Mesendoderm (in vitro differentiated cells): ENCODE measurements at regions not wholly inside any gene's neighbourhood (a gene's known extent, or its start where the extent isn't known, plus 50 kb on each side); places are given as distances from the start of the nearest gene placed in this dataset.

ENCODE experiments used
- DNase-seq: peaks from one replicate; pipeline ENCODE4 v3.0.0; 2013
- H2AK5ac ChIP-seq: 2 replicates; pipeline ENCODE4 v1.6.1; 2013; ENCODE audit warnings: low read length, inconsistent platforms
- H2BK120ac ChIP-seq: 2 replicates; pipeline ENCODE4 v1.6.1; 2013; ENCODE audit warnings: low read depth, mild to moderate bottlenecking, low read length, moderate library complexity, mixed read lengths
- H2BK15ac ChIP-seq: replicated peaks from 2 replicates; pipeline ENCODE4 v1.6.1; 2013; ENCODE audit warnings: low read depth, mild to moderate bottlenecking, moderate library complexity
- H2BK5ac ChIP-seq: 2 replicates; pipeline ENCODE4 v1.6.1; 2013; ENCODE audit warnings: low read length, inconsistent platforms
- H3K18ac ChIP-seq: 2 replicates; pipeline ENCODE4 v1.6.1; 2013; ENCODE audit warnings: mild to moderate bottlenecking, low read length, mixed read lengths
- H3K23ac ChIP-seq: one replicate; pipeline ENCODE4 v1.6.1; 2013; ENCODE audit warnings: low read length
- H3K27ac ChIP-seq: 2 replicates; pipeline ENCODE4 v1.5.1; 2013; ENCODE audit warnings: low read depth, mild to moderate bottlenecking, inconsistent platforms, low read length, moderate library complexity
- H3K27me3 ChIP-seq: 2 replicates; pipeline ENCODE4 v1.6.1; 2013; ENCODE audit warnings: low read length, control low read depth, mild to moderate bottlenecking, inconsistent platforms; ENCODE audit not compliant: insufficient read depth, poor library complexity
- H3K36me3 ChIP-seq: 2 replicates; pipeline ENCODE4 v1.6.1; 2013; ENCODE audit warnings: low read length, inconsistent platforms; ENCODE audit not compliant: control insufficient read depth, insufficient read depth
- H3K4ac ChIP-seq: one replicate; pipeline ENCODE4 v1.6.1; 2013; ENCODE audit warnings: low read depth, mild to moderate bottlenecking, low read length, moderate library complexity
- H3K4me1 ChIP-seq: 2 replicates; pipeline ENCODE4 v1.6.1; 2013; ENCODE audit warnings: low read depth, low read length, inconsistent platforms; ENCODE audit not compliant: control insufficient read depth
- H3K4me2 ChIP-seq: 2 replicates; pipeline ENCODE4 v1.6.1; 2013; ENCODE audit warnings: low read length
- H3K4me3 ChIP-seq: 2 replicates; pipeline ENCODE4 v1.5.1; 2013; ENCODE audit warnings: mild to moderate bottlenecking, low read length
- H3K56ac ChIP-seq: one replicate; pipeline ENCODE4 v1.6.1; 2013; ENCODE audit warnings: low read length
- H3K79me1 ChIP-seq: 2 replicates; pipeline ENCODE4 v1.6.1; 2013; ENCODE audit warnings: low read length, inconsistent platforms
- H3K79me2 ChIP-seq: 2 replicates; pipeline ENCODE4 v1.6.1; 2013; ENCODE audit warnings: mild to moderate bottlenecking, low read length; ENCODE audit not compliant: control insufficient read depth, insufficient read depth
- H3K9ac ChIP-seq: 2 replicates; pipeline ENCODE4 v1.6.1; 2013; ENCODE audit warnings: low read length, inconsistent platforms
- H4K5ac ChIP-seq: one replicate; pipeline ENCODE4 v1.6.1; 2013; ENCODE audit warnings: low read length
- H4K8ac ChIP-seq: one replicate; pipeline ENCODE4 v1.6.1; 2013; ENCODE audit warnings: low read depth, mild to moderate bottlenecking, control low read depth, low read length, moderate library complexity
- WGBS: extraction: QIAGEN DNeasy Blood & Tissue Kit; methylation state at CpG from one replicate; pipeline ENCODE4 v1.1.7; 2013; ENCODE audit warnings: low lambda C conversion rate, missing lambda C conversion rate; ENCODE audit not compliant: insufficient coverage; ENCODE audit errors: extremely low coverage; 5-methylcytosine and 5-hydroxymethylcytosine counted together

GRCh38 chr6:68080074-68080473 is 555.0 kb upstream of the ADGRB3 start:
- no peaks in the 10 kb centered on the region for H3K4me1 ChIP-seq

GRCh38 chr6:68077661-68078060 is 557.4 kb upstream of the ADGRB3 start:
- H3K79me2 ChIP-seq: no peaks in the 10 kb centered on the region
- no peak overlapping the region for H2BK15ac ChIP-seq
- no peak overlapping the region for H3K18ac ChIP-seq
- H3K27ac ChIP-seq: no peak overlapping the region
- no peak for DNase-seq
- H2AK5ac ChIP-seq: no peak overlapping the region
- no peak overlapping the region for H4K5ac ChIP-seq
- no peak overlapping the region for H3K56ac ChIP-seq
- H3K4me2 ChIP-seq: no peak overlapping the region
- H3K4ac ChIP-seq: no peak overlapping the region
- no peak overlapping the region for H2BK120ac ChIP-seq
- H3K27me3 ChIP-seq: no peaks in the 10 kb centered on the region
- no peaks in the 10 kb centered on the region for H3K4me1 ChIP-seq
- H3K9ac ChIP-seq: no peak overlapping the region
- no peaks in the 10 kb centered on the region for H3K79me1 ChIP-seq
- no peak overlapping the region for H2BK5ac ChIP-seq
- no peak overlapping the region for H3K4me3 ChIP-seq
- H4K8ac ChIP-seq: no peak overlapping the region
- H3K23ac ChIP-seq: no peak overlapping the region
- no CpG with 5 or more reads among the region's 5 CpGs for WGBS
- no peaks in the 10 kb centered on the region for H3K36me3 ChIP-seq

More at GRCh38 chr6:68080074-68080473, 555.0 kb upstream of the ADGRB3 start:
- no peak overlapping the region for H2BK120ac ChIP-seq
- no peaks in the 10 kb centered on the region for H3K79me1 ChIP-seq
- H3K27ac ChIP-seq: no peak overlapping the region
- H4K5ac ChIP-seq: no peak overlapping the region
- 100% methylated on average over 1 of the region's 3 CpGs for WGBS
- H3K4ac ChIP-seq: no peak overlapping the region
- no peak overlapping the region for H3K9ac ChIP-seq
- H3K23ac ChIP-seq: no peak overlapping the region
- H3K36me3 ChIP-seq: no peaks in the 10 kb centered on the region
- H3K79me2 ChIP-seq: no peaks in the 10 kb centered on the region
- H3K56ac ChIP-seq: no peak overlapping the region
- no peak overlapping the region for H4K8ac ChIP-seq
- H3K4me3 ChIP-seq: no peak overlapping the region
- DNase-seq: no peak
- no peak overlapping the region for H3K18ac ChIP-seq
- H3K27me3 ChIP-seq: no peaks in the 10 kb centered on the region
- H2BK15ac ChIP-seq: no peak overlapping the region
- no peak overlapping the region for H2AK5ac ChIP-seq
- no peak overlapping the region for H3K4me2 ChIP-seq
- H2BK5ac ChIP-seq: no peak overlapping the region

GRCh38 chr6:68071740-68072139 is 563.3 kb upstream of the ADGRB3 start:
- no peaks in the 10 kb centered on the region for H3K36me3 ChIP-seq
- DNase-seq: no peak
- H2BK5ac ChIP-seq: no peak overlapping the region
- H3K18ac ChIP-seq: peak overlapping the region; percentile 68
- no peak overlapping the region for H3K9ac ChIP-seq
- H3K27me3 ChIP-seq: no peaks in the 10 kb centered on the region
- no peak overlapping the region for H3K4me3 ChIP-seq
- H4K8ac ChIP-seq: no peak overlapping the region
- H2BK15ac ChIP-seq: no peak overlapping the region
- H3K27ac ChIP-seq: no peak overlapping the region
- H3K79me1 ChIP-seq: no peaks in the 10 kb centered on the region
- no peak overlapping the region for H2BK120ac ChIP-seq
- no peak overlapping the region for H2AK5ac ChIP-seq
- H3K79me2 ChIP-seq: no peaks in the 10 kb centered on the region
- no peaks in the 10 kb centered on the region for H3K4me1 ChIP-seq
- H3K56ac ChIP-seq: no peak overlapping the region
- H4K5ac ChIP-seq: no peak overlapping the region
- H3K4me2 ChIP-seq: no peak overlapping the region
- H3K4ac ChIP-seq: no peak overlapping the region
- H3K23ac ChIP-seq: no peak overlapping the region

- no peak overlapping the region for H2AK5ac ChIP-seq
- no peak overlapping the region for H2BK120ac ChIP-seq
- DNase-seq: peak; percentile 98
- H3K4ac ChIP-seq: no peak overlapping the region
- peak overlapping the region; percentile 53 for H3K27ac ChIP-seq
- H3K79me2 ChIP-seq: no peaks in the 10 kb centered on the region
- WGBS: no CpG with 5 or more reads among the region's 5 CpGs
- no peak overlapping the region for H3K4me3 ChIP-seq
- no peak overlapping the region for H3K9ac ChIP-seq
- peak overlapping the region; percentile 76 for H3K18ac ChIP-seq
- no peaks in the 10 kb centered on the region for H3K36me3 ChIP-seq
- no peak overlapping the region for H2BK15ac ChIP-seq
- no peaks in the 10 kb centered on the region for H3K79me1 ChIP-seq
- H3K4me2 ChIP-seq: no peak overlapping the region
- H2BK5ac ChIP-seq: peak overlapping the region; percentile 98
- no peaks in the 10 kb centered on the region for H3K27me3 ChIP-seq
- no peaks in the 10 kb centered on the region for H3K4me1 ChIP-seq
- no peak overlapping the region for H4K8ac ChIP-seq
- no peak overlapping the region for H3K23ac ChIP-seq
- H4K5ac ChIP-seq: no peak overlapping the region
- H3K56ac ChIP-seq: peak overlapping the region; percentile 86
These were observed 565.0 kb upstream of the ADGRB3 start for GRCh38 chr6:68069921-68070710.

GRCh38 chr6:68059899-68060298 is 575.2 kb upstream of the ADGRB3 start:
- Histone ChIP-seq H3K27me3 (no peaks in the 10 kb centered on the region), H3K4ac (no peak overlapping the region), H3K36me3 (no peaks in the 10 kb centered on the region), H3K79me1 (no peaks in the 10 kb centered on the region), H3K4me3 (no peak overlapping the region), H3K23ac (no peak overlapping the region), H4K5ac (no peak overlapping the region), H4K8ac (no peak overlapping the region), H3K18ac (no peak overlapping the region), H3K56ac (no peak overlapping the region), H2BK15ac (no peak overlapping the region), H2AK5ac (no peak overlapping the region), H2BK120ac (no peak overlapping the region), H3K4me2 (no peak overlapping the region), H3K9ac (no peak overlapping the region), H3K27ac (no peak overlapping the region), H3K4me1 (no peaks in the 10 kb centered on the region), H2BK5ac (no peak overlapping the region), H3K79me2 (no peaks in the 10 kb centered on the region)
- DNase-seq: no peak
- no CpG with 5 or more reads among the region's 4 CpGs for WGBS

GRCh38 chr6:68059261-68059660 is 575.8 kb upstream of the ADGRB3 start:
- no peak overlapping the region for H3K4ac ChIP-seq
- no peak for DNase-seq
- H3K27me3 ChIP-seq: no peaks in the 10 kb centered on the region
- H3K18ac ChIP-seq: no peak overlapping the region
- no peak overlapping the region for H3K4me2 ChIP-seq
- H3K23ac ChIP-seq: no peak overlapping the region
- no peak overlapping the region for H3K9ac ChIP-seq
- peak overlapping the region; percentile 46 for H3K56ac ChIP-seq
- H2BK5ac ChIP-seq: no peak overlapping the region
- no peak overlapping the region for H3K4me3 ChIP-seq
- peak overlapping the region; percentile 69 for H2AK5ac ChIP-seq
- no peaks in the 10 kb centered on the region for H3K79me1 ChIP-seq
- H3K79me2 ChIP-seq: no peaks in the 10 kb centered on the region
- no peak overlapping the region for H2BK15ac ChIP-seq
- no peak overlapping the region for H4K8ac ChIP-seq
- H2BK120ac ChIP-seq: no peak overlapping the region
- H3K36me3 ChIP-seq: no peaks in the 10 kb centered on the region
- WGBS: no CpG with 5 or more reads among the region's 1 CpG
- no peaks in the 10 kb centered on the region for H3K4me1 ChIP-seq
- no peak overlapping the region for H3K27ac ChIP-seq
- no peak overlapping the region for H4K5ac ChIP-seq
